Erythroblast (primary cell): ENCODE measurements at regions not wholly inside any gene's neighbourhood (a gene's known extent, or its start where the extent isn't known, plus 50 kb on each side); places are given as distances from the start of the nearest gene placed in this dataset.

Experiments
- GATA1 ChIP-seq: IDR thresholded peaks from 2 replicates; pipeline ENCODE4 v1.6.1; 2011; ENCODE audit warnings: low read depth, mild to moderate bottlenecking, control low read depth, low read length, moderate library complexity
- POLR2A ChIP-seq: IDR thresholded peaks from 2 replicates; pipeline ENCODE4 v1.6.1; 2011; ENCODE audit warnings: mild to moderate bottlenecking, low read length

DNA sequence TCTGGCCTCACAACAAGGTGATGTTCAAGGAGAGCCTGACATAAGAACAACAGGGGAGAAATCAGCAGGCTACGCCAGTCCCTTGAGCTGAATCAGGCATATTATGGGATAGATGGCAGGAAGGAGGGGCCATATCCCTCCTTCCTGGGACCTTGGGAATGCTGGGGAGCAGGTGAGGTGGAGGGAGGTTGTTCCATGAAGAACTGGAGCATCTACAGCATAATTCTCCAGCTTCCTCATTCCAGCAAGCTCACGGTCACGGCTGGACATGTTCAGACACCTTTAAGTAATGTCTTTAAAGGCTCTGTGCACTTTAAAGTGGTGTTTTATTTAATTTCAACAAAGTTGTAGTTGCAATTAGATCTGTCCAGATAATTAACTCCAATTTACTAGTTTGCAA, 780.5 kb downstream of the TYW1 start:
- TF ChIP-seq POLR2A, result no peak
- no peak for TF ChIP-seq GATA1
